Glutamatergic neuron (in vitro differentiated cells): ENCODE measurements at regions not wholly inside any gene's neighbourhood (a gene's known extent, or its start where the extent isn't known, plus 50 kb on each side); places are given as distances from the start of the nearest gene placed in this dataset.
"Not testable (repeated sequence)": the region's sequence is repeated elsewhere in the genome, so short reads cannot be mapped to it uniquely, and the experiment has no call there.

Source experiments
- DNase-seq: peaks from one replicate; pipeline ENCODE4 v3.0.0; 2022
- H3K27ac Mint-ChIP-seq: one replicate; pipeline ENCODE4 v1.8.0; 2020; ENCODE audit warnings: mild to moderate bottlenecking, mixed read lengths, inconsistent platforms; ENCODE audit not compliant: unreplicated experiment
- H3K27me3 Mint-ChIP-seq: one replicate; pipeline ENCODE4 v1.8.0; 2020; ENCODE audit warnings: mild to moderate bottlenecking, moderate library complexity, mixed read lengths, inconsistent platforms; ENCODE audit not compliant: unreplicated experiment
- H3K36me3 Mint-ChIP-seq: one replicate; pipeline ENCODE4 v1.8.0; 2020; ENCODE audit warnings: mild to moderate bottlenecking, mixed read lengths, inconsistent platforms; ENCODE audit not compliant: unreplicated experiment
- H3K4me1 Mint-ChIP-seq: one replicate; pipeline ENCODE4 v1.8.0; 2020; ENCODE audit warnings: mild to moderate bottlenecking, low read depth, mixed read lengths, inconsistent platforms; ENCODE audit not compliant: unreplicated experiment
- H3K4me3 Mint-ChIP-seq: one replicate; pipeline ENCODE4 v1.8.0; 2020; ENCODE audit warnings: mild to moderate bottlenecking, mixed read lengths, inconsistent platforms; ENCODE audit not compliant: unreplicated experiment
- H3K9me3 Mint-ChIP-seq: one replicate; pipeline ENCODE4 v1.8.0; 2020; ENCODE audit warnings: mild to moderate bottlenecking, moderate library complexity, mixed read lengths, inconsistent platforms; ENCODE audit not compliant: unreplicated experiment
- CTCF ChIP-seq: fragments of 200-600 bp; sonication (generic); IDR thresholded peaks from one replicate; pipeline ENCODE4 v1.5.0; 2021; ENCODE audit not compliant: partially characterized antibody, unreplicated experiment

DNA sequence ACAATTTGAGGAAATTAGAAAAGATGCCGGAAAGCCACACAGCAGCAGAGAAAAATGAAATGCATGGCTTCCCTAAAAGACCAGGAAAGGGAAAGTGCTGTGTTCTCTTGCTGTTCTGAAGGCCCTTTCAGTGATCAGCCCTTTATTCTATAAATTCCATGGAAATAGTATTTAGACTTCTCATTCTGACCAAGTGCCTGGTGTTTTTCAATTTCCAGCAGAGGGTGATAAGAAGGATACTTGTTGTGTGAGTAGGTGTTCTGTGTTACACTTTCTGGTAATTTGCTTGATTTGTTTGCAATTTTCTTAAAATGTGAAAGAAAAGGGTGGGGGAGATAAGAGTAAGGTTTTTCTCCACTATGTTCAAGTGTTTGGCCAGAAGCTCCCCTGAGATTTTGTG is 504.5 kb downstream of the IRS1 start:
- H3K36me3 Mint-ChIP-seq, result peaks cover 14% of the 10 kb centered on the region
- peaks cover 2% of the 10 kb centered on the region for H3K27me3 Mint-ChIP-seq
- peaks cover 5% of the 10 kb centered on the region for H3K4me1 Mint-ChIP-seq
- TF ChIP-seq CTCF, result no peak
- no peak for DNase-seq
- no peak overlapping the region for H3K27ac Mint-ChIP-seq
- H3K9me3 Mint-ChIP-seq, result peaks cover 3% of the 10 kb centered on the region
- no peak overlapping the region for H3K4me3 Mint-ChIP-seq

DNA sequence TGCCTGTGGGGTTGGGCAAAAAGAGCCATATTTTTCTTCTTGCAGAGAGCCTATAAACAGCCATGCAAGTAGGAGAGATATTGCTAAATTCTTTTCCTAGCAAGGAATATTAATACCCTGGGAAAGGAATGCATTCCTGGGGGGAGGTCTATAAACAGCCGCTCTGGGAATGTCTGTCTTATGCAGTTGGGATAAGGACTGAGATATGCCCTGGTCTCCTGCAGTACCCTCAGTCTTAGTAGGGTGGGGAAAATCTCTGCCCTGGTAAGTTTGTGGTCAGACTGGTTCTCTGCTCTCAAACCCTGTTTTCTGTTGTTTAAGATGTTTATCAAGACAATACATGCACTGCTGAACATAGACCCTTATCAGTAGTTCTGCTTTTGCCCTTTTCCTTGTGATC is 508.3 kb downstream of the IRS1 start:
- H3K4me3 Mint-ChIP-seq, H3K9me3 Mint-ChIP-seq, H3K27ac Mint-ChIP-seq, H3K27me3 Mint-ChIP-seq: not testable (repeated sequence)
- peak; percentile 16 for DNase-seq
- H3K4me1 Mint-ChIP-seq, result peaks cover 12% of the 10 kb centered on the region
- peaks cover 14% of the 10 kb centered on the region for H3K36me3 Mint-ChIP-seq

GRCh38 chr2:226286916-226287315 is 512.7 kb downstream of the IRS1 start:
- H3K27ac Mint-ChIP-seq, result peak overlapping the region; percentile 35
- no peak overlapping the region for H3K4me3 Mint-ChIP-seq
- H3K36me3 Mint-ChIP-seq, result peaks cover 7% of the 10 kb centered on the region
- no peak for TF ChIP-seq CTCF
- peaks cover 7% of the 10 kb centered on the region for H3K4me1 Mint-ChIP-seq
- H3K9me3 Mint-ChIP-seq, result peaks cover 3% of the 10 kb centered on the region
- no peak for DNase-seq
- H3K27me3 Mint-ChIP-seq, result no peaks in the 10 kb centered on the region

DNA sequence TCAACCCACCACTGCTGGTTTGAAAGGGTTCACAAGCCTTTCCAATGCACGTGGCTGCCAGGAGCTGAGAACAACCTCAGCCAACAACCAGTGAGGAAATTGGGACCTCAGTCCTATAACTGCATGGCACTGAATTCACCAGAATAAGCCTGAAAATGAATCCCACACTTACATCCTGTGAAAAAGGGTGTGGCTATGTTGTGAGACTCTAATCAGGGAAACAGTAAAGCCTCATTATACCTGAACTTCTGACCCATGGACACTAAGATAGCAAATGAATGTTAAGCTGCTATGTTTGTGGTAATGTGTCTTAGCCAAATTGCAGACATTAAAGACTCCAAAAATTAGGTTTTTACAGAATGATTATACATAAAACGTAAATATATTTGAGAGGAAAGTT is 515.8 kb downstream of the IRS1 start:
- Mint-ChIP-seq H3K4me3 (no peak overlapping the region), H3K27ac (no peak overlapping the region), H3K4me1 (peaks cover 7% of the 10 kb centered on the region), H3K9me3 (no peaks in the 10 kb centered on the region), H3K36me3 (peaks cover 7% of the 10 kb centered on the region), H3K27me3 (no peaks in the 10 kb centered on the region)
- no peak for DNase-seq
- TF ChIP-seq CTCF, result no peak

- no peak overlapping the region for H3K27ac Mint-ChIP-seq
- TF ChIP-seq CTCF, result no peak
- peaks cover 5% of the 10 kb centered on the region for H3K4me1 Mint-ChIP-seq
- H3K4me3 Mint-ChIP-seq, result no peak overlapping the region
- no peaks in the 10 kb centered on the region for H3K27me3 Mint-ChIP-seq
- H3K36me3 Mint-ChIP-seq, result peaks cover 7% of the 10 kb centered on the region
- no peaks in the 10 kb centered on the region for H3K9me3 Mint-ChIP-seq
- DNase-seq, result no peak
Observed at GRCh38 chr2:226282151-226282550, 517.5 kb downstream of the IRS1 start.

- not testable (repeated sequence) for H3K4me1 Mint-ChIP-seq, H3K27me3 Mint-ChIP-seq, H3K4me3 Mint-ChIP-seq, H3K9me3 Mint-ChIP-seq, H3K36me3 Mint-ChIP-seq, DNase-seq, H3K27ac Mint-ChIP-seq
Observed at GRCh38 chr2:226280136-226280535, 519.5 kb downstream of the IRS1 start.
